Peyer's patch (tissue), 4 donors: ENCODE measurements at regions not wholly inside any gene's neighbourhood (a gene's known extent, or its start where the extent isn't known, plus 50 kb on each side); places are given as distances from the start of the nearest gene placed in this dataset.

Experiments used
- CTCF ChIP-seq, 6 experiments: fragments of 450-650 bp in 4 of 6; fragments of 200-600 bp in 2 of 6; sonication (generic) in 1 of 6; IDR thresholded peaks; one replicate each; pipeline ENCODE4 v1.5.1; 2017 to 2019; ENCODE audit warnings: antibody characterized with exemption in 6 of 6, mild to moderate bottlenecking in 3 of 6, moderate library complexity in 1 of 6
- POLR2A ChIP-seq, 2 donors: fragments of 450-650 bp; IDR thresholded peaks; one replicate each; pipeline ENCODE4 v1.5.1; 2017; ENCODE audit warnings: antibody characterized with exemption in 2 of 2, mild to moderate bottlenecking in 2 of 2, moderate library complexity in 2 of 2

- TF ChIP-seq CTCF (IDR thresholded peaks at IDR 0.05) (no peak), POLR2A (IDR thresholded peaks at IDR 0.05) (no peak)
Observed at GRCh38 chr12:73017981-73018380, 745.8 kb downstream of the TRHDE start.
